GM18520 (cell line): ENCODE measurements at regions not wholly inside any gene's neighbourhood (a gene's known extent, or its start where the extent isn't known, plus 50 kb on each side); places are given as distances from the start of the nearest gene placed in this dataset.
"Not testable (repeated sequence)": the region's sequence is repeated elsewhere in the genome, so short reads cannot be mapped to it uniquely, and the experiment has no call there.

Source experiments
- ATAC-seq: cut with Tn5 transposase; IDR thresholded peaks from one replicate; pipeline ENCODE4 v1.9.1; 2021; ENCODE audit not compliant: unreplicated experiment

- ATAC-seq = not testable (repeated sequence)
Measured at GRCh38 chr6:170087421-170087780, 203.5 kb downstream of the DLL1 start.

- no peak for ATAC-seq
Measured at GRCh38 chr6:170086639-170087420, 204.0 kb downstream of the DLL1 start.

- no peak for ATAC-seq
Measured at GRCh38 chr6:170085475-170086401, 205.1 kb downstream of the DLL1 start.

GRCh38 chr6:170084166-170084730, 206.6 kb downstream of the DLL1 start:
- ATAC-seq = no peak

- no peak for ATAC-seq
Measured at GRCh38 chr6:170083236-170084051, 207.4 kb downstream of the DLL1 start.

- no peak for ATAC-seq
Measured at GRCh38 chr6:170082531-170083187, 208.2 kb downstream of the DLL1 start.

GRCh38 chr6:170082067-170082466, 208.8 kb downstream of the DLL1 start:
- no peak for ATAC-seq

- ATAC-seq = no peak
Measured at GRCh38 chr6:170081556-170081955, 209.3 kb downstream of the DLL1 start.

- no peak for ATAC-seq
Measured at GRCh38 chr6:170080828-170081371, 210.0 kb downstream of the DLL1 start.

GRCh38 chr6:170080169-170080827, 210.6 kb downstream of the DLL1 start:
- ATAC-seq = no peak

GRCh38 chr6:170076466-170077165, 214.3 kb downstream of the DLL1 start:
- no peak for ATAC-seq

GRCh38 chr6:170075659-170076223, 215.1 kb downstream of the DLL1 start:
- no peak for ATAC-seq

GRCh38 chr6:170074907-170075306, 216.0 kb downstream of the DLL1 start:
- ATAC-seq = no peak

- ATAC-seq = no peak
Measured at GRCh38 chr6:170074435-170074834, 216.4 kb downstream of the DLL1 start.

GRCh38 chr6:170073846-170074245, 217.0 kb downstream of the DLL1 start:
- ATAC-seq = no peak

- no peak for ATAC-seq
Measured at GRCh38 chr6:170072246-170072645, 218.6 kb downstream of the DLL1 start.

- no peak for ATAC-seq
Measured at GRCh38 chr6:170069611-170070010, 221.3 kb downstream of the DLL1 start.

- ATAC-seq = no peak
Measured at GRCh38 chr6:170068496-170068895, 222.4 kb downstream of the DLL1 start.

- ATAC-seq = no peak
Measured at GRCh38 chr6:170067923-170068360, 222.9 kb downstream of the DLL1 start.
